ENCODE measurements at regions not wholly inside any gene's neighbourhood (a gene's known extent, or its start where the extent isn't known, plus 50 kb on each side); places are given as distances from the start of the nearest gene placed in this dataset.

DNA sequence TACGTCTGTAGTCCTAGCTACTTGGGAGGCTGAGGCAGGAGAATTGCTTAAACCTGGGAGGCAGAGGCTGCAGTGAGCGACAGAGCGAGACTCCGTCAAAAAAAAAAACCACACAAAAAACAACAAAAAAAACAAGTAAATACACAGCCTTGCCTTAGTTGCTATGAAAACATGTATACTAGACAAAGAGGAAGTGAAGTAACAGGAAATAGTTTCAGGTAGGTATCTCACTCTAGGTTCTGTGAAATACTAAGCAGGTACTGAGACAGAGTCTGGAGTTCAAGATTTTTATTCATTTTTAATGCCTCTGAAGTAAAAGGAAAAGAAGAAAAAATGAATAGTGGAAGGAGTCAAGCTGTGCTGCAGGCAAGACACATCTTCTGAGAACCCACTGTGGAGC lies 687.9 kb upstream of the RGMB start:
- no peaks in the 10 kb centered on the region for H3K4me1 ChIP-seq (ENCODE audit: insufficient read depth, low read length, poor library complexity, severe bottlenecking)
- no TSS peak for BruUV-seq (replicated peaks)
- ChIA-PET CTCF (no interaction called here), POLR2A (ENCODE audit: low non-redundant PET) (no interaction called here)
- intact Hi-C loops (cut with micrococcal nuclease; ENCODE audit: unreplicated experiment) = no loop called here
- no peak overlapping the region for H3K27ac ChIP-seq (ENCODE audit: low read depth, low read length, poor library complexity, severe bottlenecking)
- H3K27me3 ChIP-seq (replicated peaks; ENCODE audit: insufficient read depth, low read depth, low read length, poor library complexity) = no peaks in the 10 kb centered on the region
- H3K4me3 ChIP-seq (ENCODE audit: low read depth, low read length, poor library complexity, severe bottlenecking) = no peak overlapping the region
- no peak for DNase-seq (ENCODE audit: low spot score)
- TF ChIP-seq, protein P1, sequence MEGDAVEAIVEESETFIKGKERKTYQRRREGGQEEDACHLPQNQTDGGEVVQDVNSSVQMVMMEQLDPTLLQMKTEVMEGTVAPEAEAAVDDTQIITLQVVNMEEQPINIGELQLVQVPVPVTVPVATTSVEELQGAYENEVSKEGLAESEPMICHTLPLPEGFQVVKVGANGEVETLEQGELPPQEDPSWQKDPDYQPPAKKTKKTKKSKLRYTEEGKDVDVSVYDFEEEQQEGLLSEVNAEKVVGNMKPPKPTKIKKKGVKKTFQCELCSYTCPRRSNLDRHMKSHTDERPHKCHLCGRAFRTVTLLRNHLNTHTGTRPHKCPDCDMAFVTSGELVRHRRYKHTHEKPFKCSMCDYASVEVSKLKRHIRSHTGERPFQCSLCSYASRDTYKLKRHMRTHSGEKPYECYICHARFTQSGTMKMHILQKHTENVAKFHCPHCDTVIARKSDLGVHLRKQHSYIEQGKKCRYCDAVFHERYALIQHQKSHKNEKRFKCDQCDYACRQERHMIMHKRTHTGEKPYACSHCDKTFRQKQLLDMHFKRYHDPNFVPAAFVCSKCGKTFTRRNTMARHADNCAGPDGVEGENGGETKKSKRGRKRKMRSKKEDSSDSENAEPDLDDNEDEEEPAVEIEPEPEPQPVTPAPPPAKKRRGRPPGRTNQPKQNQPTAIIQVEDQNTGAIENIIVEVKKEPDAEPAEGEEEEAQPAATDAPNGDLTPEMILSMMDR (conservative IDR thresholded peaks at IDR 0.05; ENCODE audit: low read depth, low read length) = no peak
- TF ChIP-seq EZH2 (IDR thresholded peaks at IDR 0.05; ENCODE audit: borderline replicate concordance, low read depth, low read length, poor library complexity, severe bottlenecking) = no peak
- no peaks in the 10 kb centered on the region for H3K36me3 ChIP-seq (ENCODE audit: insufficient read depth, low read length, poor library complexity, severe bottlenecking)
- no peaks in the 10 kb centered on the region for H3K9me3 ChIP-seq (ENCODE audit: low read depth, low read length, poor library complexity, severe bottlenecking)

DNA sequence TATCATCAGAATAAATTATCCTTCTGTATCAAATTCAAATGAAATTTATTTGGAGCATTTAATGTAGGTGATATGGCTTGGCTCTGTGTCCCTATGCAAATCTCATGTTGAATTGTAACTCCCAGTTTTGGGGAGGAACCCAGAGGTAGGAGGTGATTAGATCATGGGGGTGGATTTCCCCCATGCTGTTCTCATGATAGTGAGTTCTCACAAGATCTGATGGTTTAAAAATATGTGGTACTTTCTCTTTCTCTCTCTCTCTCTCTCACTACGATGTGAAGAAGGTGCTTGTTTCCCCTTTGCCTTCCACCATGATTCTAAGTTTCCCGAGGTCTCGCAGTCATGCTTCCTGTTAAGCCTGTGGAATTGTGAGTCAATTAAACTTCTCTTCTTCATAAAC lies 678.4 kb upstream of the RGMB start:
- no peak for DNase-seq (ENCODE audit: low spot score)
- Histone ChIP-seq H3K4me1 (ENCODE audit: insufficient read depth, low read length, poor library complexity, severe bottlenecking) (no peaks in the 10 kb centered on the region), H3K36me3 (ENCODE audit: insufficient read depth, low read length, poor library complexity, severe bottlenecking) (no peaks in the 10 kb centered on the region), H3K27me3 (replicated peaks; ENCODE audit: insufficient read depth, low read depth, low read length, poor library complexity) (no peaks in the 10 kb centered on the region), H3K27ac (ENCODE audit: low read depth, low read length, poor library complexity, severe bottlenecking) (no peak overlapping the region), H3K9me3 (ENCODE audit: low read depth, low read length, poor library complexity, severe bottlenecking) (no peaks in the 10 kb centered on the region), H3K4me3 (ENCODE audit: low read depth, low read length, poor library complexity, severe bottlenecking) (no peak overlapping the region)
- POLR2A ChIA-PET (ENCODE audit: low non-redundant PET) = no interaction called here
- CTCF ChIA-PET = no interaction called here
- BruUV-seq (replicated peaks) = no TSS peak
- intact Hi-C loops (cut with micrococcal nuclease; ENCODE audit: unreplicated experiment) = loop anchor here (5.0 kb wide), 1 partner anchor 677 kb away; the partner anchor contains the start of gene RGMB
- TF ChIP-seq, protein P1 (conservative IDR thresholded peaks at IDR 0.05; ENCODE audit: low read depth, low read length) = no peak
- no peak for TF ChIP-seq EZH2 (IDR thresholded peaks at IDR 0.05; ENCODE audit: borderline replicate concordance, low read depth, low read length, poor library complexity, severe bottlenecking)

DNA sequence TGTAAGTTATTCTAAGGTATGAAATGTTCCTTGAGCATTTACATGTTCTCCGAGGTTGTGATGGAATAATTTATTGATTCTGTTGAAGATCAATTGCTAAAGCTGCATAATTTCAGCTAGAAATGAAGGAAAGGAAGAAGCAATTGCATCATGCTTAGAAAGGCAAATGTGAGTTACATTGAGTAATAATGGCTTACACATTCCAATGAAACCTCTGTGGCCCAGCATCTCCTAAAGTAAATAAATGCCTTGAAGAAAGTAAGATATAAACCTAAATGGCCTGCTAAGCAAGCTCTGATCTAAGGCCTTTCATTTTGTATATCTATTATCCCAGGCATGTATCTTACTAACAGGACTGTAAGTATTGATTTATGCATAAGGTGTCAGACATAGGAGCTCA lies 677.3 kb upstream of the RGMB start:
- Histone ChIP-seq H3K27ac (ENCODE audit: low read depth, low read length, poor library complexity, severe bottlenecking) (no peak overlapping the region), H3K4me1 (ENCODE audit: insufficient read depth, low read length, poor library complexity, severe bottlenecking) (no peaks in the 10 kb centered on the region), H3K27me3 (replicated peaks; ENCODE audit: insufficient read depth, low read depth, low read length, poor library complexity) (no peaks in the 10 kb centered on the region), H3K9me3 (ENCODE audit: low read depth, low read length, poor library complexity, severe bottlenecking) (no peaks in the 10 kb centered on the region), H3K36me3 (ENCODE audit: insufficient read depth, low read length, poor library complexity, severe bottlenecking) (no peaks in the 10 kb centered on the region), H3K4me3 (ENCODE audit: low read depth, low read length, poor library complexity, severe bottlenecking) (no peak overlapping the region)
- ChIA-PET POLR2A (ENCODE audit: low non-redundant PET) (no interaction called here), CTCF (no interaction called here)
- BruUV-seq (replicated peaks) = no TSS peak
- DNase-seq (ENCODE audit: low spot score) = no peak
- TF ChIP-seq, protein P1 (conservative IDR thresholded peaks at IDR 0.05; ENCODE audit: low read depth, low read length) = no peak
- no peak for TF ChIP-seq EZH2 (IDR thresholded peaks at IDR 0.05; ENCODE audit: borderline replicate concordance, low read depth, low read length, poor library complexity, severe bottlenecking)
- intact Hi-C loops (cut with micrococcal nuclease; ENCODE audit: unreplicated experiment) = loop anchor here (5.0 kb wide), 1 partner anchor 676 kb away; the partner anchor contains the start of gene RGMB
